GM23338 (cell line): ENCODE measurements at regions not wholly inside any gene's neighbourhood (a gene's known extent, or its start where the extent isn't known, plus 50 kb on each side); places are given as distances from the start of the nearest gene placed in this dataset.

ENCODE experiments used
- ATAC-seq: fragments of 200-7000 bp; cut with Tn5 transposase; 3 replicates; pipeline ENCODE4 v1.9.1; 2020
- DNase-seq: peaks from one replicate; pipeline ENCODE4 v3.0.0-alpha.2; 2015; ENCODE audit warnings: low spot score
- H2AFZ ChIP-seq: fragments of 200-600 bp; sonication (generic); 2 replicates; pipeline ENCODE4 v1.8.0; 2016; ENCODE audit warnings: antibody characterized with exemption, mild to moderate bottlenecking, moderate library complexity
- H3F3A ChIP-seq: fragments of 200-600 bp; sonication (generic); replicated peaks from 2 replicates; pipeline ENCODE4 v1.8.0; 2017; ENCODE audit warnings: antibody characterized with exemption, mixed run types, low read depth
- H3K27ac ChIP-seq: fragments of 200-600 bp; sonication (generic); 2 replicates; pipeline ENCODE4 v1.6.1; 2016; ENCODE audit warnings: low read depth
- H3K27me3 ChIP-seq: fragments of 200-600 bp; sonication (generic); 2 replicates; pipeline ENCODE4 v1.8.0; 2016; ENCODE audit warnings: mild to moderate bottlenecking, mixed run types, moderate library complexity; ENCODE audit not compliant: insufficient read depth
- H3K36me3 ChIP-seq: fragments of 200-600 bp; sonication (generic); 2 replicates; pipeline ENCODE4 v1.8.0; 2016; ENCODE audit warnings: mild to moderate bottlenecking; ENCODE audit not compliant: insufficient read depth
- H3K4me1 ChIP-seq: fragments of 200-600 bp; sonication (generic); 2 replicates; pipeline ENCODE4 v1.8.0; 2016; ENCODE audit warnings: mild to moderate bottlenecking, moderate library complexity; ENCODE audit not compliant: insufficient read depth
- H3K4me2 ChIP-seq: fragments of 200-600 bp; sonication (generic); 2 replicates; pipeline ENCODE4 v1.7.1; 2017; ENCODE audit warnings: mixed run types
- H3K4me3 ChIP-seq: fragments of 200-600 bp; sonication (generic); 2 replicates; pipeline ENCODE4 v1.6.1; 2016; ENCODE audit warnings: mixed run types
- H3K79me2 ChIP-seq: fragments of 200-600 bp; sonication (generic); replicated peaks from 2 replicates; pipeline ENCODE4 v1.8.0; 2017; ENCODE audit warnings: mild to moderate bottlenecking; ENCODE audit not compliant: insufficient read depth
- H3K9me2 ChIP-seq: fragments of 200-600 bp; sonication (generic); 2 replicates; pipeline ENCODE4 v1.8.0; 2017; ENCODE audit not compliant: insufficient read depth
- H4K20me1 ChIP-seq: fragments of 200-600 bp; sonication (generic); replicated peaks from 2 replicates; pipeline ENCODE4 v1.8.0; 2017; ENCODE audit warnings: mild to moderate bottlenecking; ENCODE audit not compliant: insufficient read depth
- H3K27ac Mint-ChIP-seq: 2 replicates; pipeline ENCODE4 v1.8.0; 2020; ENCODE audit warnings: inconsistent platforms, mild to moderate bottlenecking, moderate library complexity, mixed read lengths
- H3K27me3 Mint-ChIP-seq: 3 replicates; pipeline ENCODE4 v1.8.0; 2022; ENCODE audit warnings: low read depth, mild to moderate bottlenecking, moderate library complexity, mixed read lengths, inconsistent platforms; ENCODE audit not compliant: insufficient read depth, poor library complexity
- H3K36me3 Mint-ChIP-seq: 3 replicates; pipeline ENCODE4 v1.8.0; 2021; ENCODE audit warnings: low read depth, mild to moderate bottlenecking, inconsistent platforms, moderate library complexity, mixed read lengths
- H3K4me1 Mint-ChIP-seq: 3 replicates; pipeline ENCODE4 v1.8.0; 2020; ENCODE audit warnings: mild to moderate bottlenecking, inconsistent platforms, mixed read lengths
- H3K4me3 Mint-ChIP-seq: 3 replicates; pipeline ENCODE4 v1.8.0; 2021; ENCODE audit warnings: moderate library complexity, mild to moderate bottlenecking, inconsistent platforms, mixed read lengths
- H3K9me3 Mint-ChIP-seq: 3 replicates; pipeline ENCODE4 v1.8.0; 2020; ENCODE audit warnings: moderate library complexity, mild to moderate bottlenecking, inconsistent platforms, mixed read lengths
- CREB1 ChIP-seq: fragments of 250-450 bp; sonication (Bioruptor Pico); IDR thresholded peaks from 2 replicates; pipeline ENCODE4 v1.5.0; 2020; ENCODE audit warnings: low read depth, mild to moderate bottlenecking, moderate library complexity
- EZH2 ChIP-seq: fragments of 200-600 bp; sonication (generic); IDR thresholded peaks from one replicate; pipeline ENCODE4 v1.8.0; 2017; ENCODE audit warnings: antibody characterized with exemption, mild to moderate bottlenecking, low read depth; ENCODE audit not compliant: unreplicated experiment
- EZH2phosphoT487 ChIP-seq: fragments of 200-600 bp; sonication (generic); IDR thresholded peaks from one replicate; pipeline ENCODE4 v1.8.1; 2018; ENCODE audit warnings: antibody characterized with exemption; ENCODE audit not compliant: unreplicated experiment
- JUNB ChIP-seq: IDR thresholded peaks from one replicate; pipeline ENCODE4 v1.6.1; 2016; ENCODE audit warnings: antibody characterized with exemption; ENCODE audit not compliant: unreplicated experiment
- NANOG ChIP-seq: IDR thresholded peaks from 2 replicates; pipeline ENCODE4 v1.6.1; 2016; ENCODE audit warnings: antibody characterized with exemption, borderline replicate concordance
- POLR2AphosphoS5 ChIP-seq: IDR thresholded peaks from 2 replicates; pipeline ENCODE4 v1.6.1; 2016; ENCODE audit warnings: antibody characterized with exemption, low read depth
- STAT1 ChIP-seq: IDR thresholded peaks from one replicate; pipeline ENCODE4 v1.6.1; 2016; ENCODE audit warnings: antibody characterized with exemption; ENCODE audit not compliant: unreplicated experiment
- ZNF114 ChIP-seq: fragments of 250-450 bp; sonication (Bioruptor Pico); IDR thresholded peaks from 2 replicates; pipeline ENCODE4 v1.5.0; 2020; ENCODE audit warnings: mild to moderate bottlenecking, moderate library complexity
- ZNF331 ChIP-seq: fragments of 250-450 bp; sonication (Bioruptor Pico); IDR thresholded peaks from 2 replicates; pipeline ENCODE4 v1.5.0; 2020; ENCODE audit warnings: low read depth, mild to moderate bottlenecking, moderate library complexity
- ZNF462 ChIP-seq: fragments of 250-450 bp; sonication (Bioruptor Pico); IDR thresholded peaks from 2 replicates; pipeline ENCODE4 v1.5.0; 2020; ENCODE audit warnings: mild to moderate bottlenecking, moderate library complexity
- TF ChIP-seq, protein P1 (sequence below): IDR thresholded peaks from 2 replicates; pipeline ENCODE4 v1.6.1; 2016; ENCODE audit warnings: antibody characterized with exemption
- TF ChIP-seq, protein P2 (sequence below): IDR thresholded peaks from one replicate; pipeline ENCODE4 v1.6.1; 2018; ENCODE audit warnings: antibody characterized with exemption; ENCODE audit not compliant: unreplicated experiment
- TF ChIP-seq, protein P3 (sequence below), 2 experiments: fragments of 200-600 bp in 1 of 2; sonication (generic) in 1 of 2; conservative IDR thresholded peaks; 2 replicates each; pipeline versions ENCODE4 v1.5.1 to v1.6.1; 2016 to 2017; ENCODE audit warnings: antibody characterized with exemption in 2 of 2, low read depth in 2 of 2, mild to moderate bottlenecking in 2 of 2, moderate library complexity in 1 of 2

GRCh38 chr4:163595580-163595979, 101.1 kb downstream of the TMA16 start:
- H3K4me3 Mint-ChIP-seq, result no peak overlapping the region
- Histone ChIP-seq H2AFZ (no peak overlapping the region), H4K20me1 (no peaks in the 10 kb centered on the region), H3K36me3 (no peaks in the 10 kb centered on the region), H3K9me2 (no peaks in the 10 kb centered on the region), H3F3A (no peaks in the 10 kb centered on the region), H3K27ac (no peak overlapping the region), H3K79me2 (no peaks in the 10 kb centered on the region), H3K27me3 (no peaks in the 10 kb centered on the region), H3K4me3 (no peak overlapping the region), H3K4me1 (no peaks in the 10 kb centered on the region), H3K4me2 (no peak overlapping the region)
- no peak for TF ChIP-seq ZNF331 (CRISPR knock-in tag)
- TF ChIP-seq CREB1 (CRISPR knock-in tag), result no peak
- no peak for TF ChIP-seq EZH2
- no peak for TF ChIP-seq JUNB
- TF ChIP-seq NANOG, result no peak
- no peak for TF ChIP-seq ZNF114
- no peak for TF ChIP-seq EZH2phosphoT487
- TF ChIP-seq, protein P1, sequence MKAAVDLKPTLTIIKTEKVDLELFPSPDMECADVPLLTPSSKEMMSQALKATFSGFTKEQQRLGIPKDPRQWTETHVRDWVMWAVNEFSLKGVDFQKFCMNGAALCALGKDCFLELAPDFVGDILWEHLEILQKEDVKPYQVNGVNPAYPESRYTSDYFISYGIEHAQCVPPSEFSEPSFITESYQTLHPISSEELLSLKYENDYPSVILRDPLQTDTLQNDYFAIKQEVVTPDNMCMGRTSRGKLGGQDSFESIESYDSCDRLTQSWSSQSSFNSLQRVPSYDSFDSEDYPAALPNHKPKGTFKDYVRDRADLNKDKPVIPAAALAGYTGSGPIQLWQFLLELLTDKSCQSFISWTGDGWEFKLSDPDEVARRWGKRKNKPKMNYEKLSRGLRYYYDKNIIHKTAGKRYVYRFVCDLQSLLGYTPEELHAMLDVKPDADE, result no peak
- no peak for TF ChIP-seq POLR2AphosphoS5
- TF ChIP-seq, protein P2, sequence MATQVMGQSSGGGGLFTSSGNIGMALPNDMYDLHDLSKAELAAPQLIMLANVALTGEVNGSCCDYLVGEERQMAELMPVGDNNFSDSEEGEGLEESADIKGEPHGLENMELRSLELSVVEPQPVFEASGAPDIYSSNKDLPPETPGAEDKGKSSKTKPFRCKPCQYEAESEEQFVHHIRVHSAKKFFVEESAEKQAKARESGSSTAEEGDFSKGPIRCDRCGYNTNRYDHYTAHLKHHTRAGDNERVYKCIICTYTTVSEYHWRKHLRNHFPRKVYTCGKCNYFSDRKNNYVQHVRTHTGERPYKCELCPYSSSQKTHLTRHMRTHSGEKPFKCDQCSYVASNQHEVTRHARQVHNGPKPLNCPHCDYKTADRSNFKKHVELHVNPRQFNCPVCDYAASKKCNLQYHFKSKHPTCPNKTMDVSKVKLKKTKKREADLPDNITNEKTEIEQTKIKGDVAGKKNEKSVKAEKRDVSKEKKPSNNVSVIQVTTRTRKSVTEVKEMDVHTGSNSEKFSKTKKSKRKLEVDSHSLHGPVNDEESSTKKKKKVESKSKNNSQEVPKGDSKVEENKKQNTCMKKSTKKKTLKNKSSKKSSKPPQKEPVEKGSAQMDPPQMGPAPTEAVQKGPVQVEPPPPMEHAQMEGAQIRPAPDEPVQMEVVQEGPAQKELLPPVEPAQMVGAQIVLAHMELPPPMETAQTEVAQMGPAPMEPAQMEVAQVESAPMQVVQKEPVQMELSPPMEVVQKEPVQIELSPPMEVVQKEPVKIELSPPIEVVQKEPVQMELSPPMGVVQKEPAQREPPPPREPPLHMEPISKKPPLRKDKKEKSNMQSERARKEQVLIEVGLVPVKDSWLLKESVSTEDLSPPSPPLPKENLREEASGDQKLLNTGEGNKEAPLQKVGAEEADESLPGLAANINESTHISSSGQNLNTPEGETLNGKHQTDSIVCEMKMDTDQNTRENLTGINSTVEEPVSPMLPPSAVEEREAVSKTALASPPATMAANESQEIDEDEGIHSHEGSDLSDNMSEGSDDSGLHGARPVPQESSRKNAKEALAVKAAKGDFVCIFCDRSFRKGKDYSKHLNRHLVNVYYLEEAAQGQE, result no peak
- no peak for TF ChIP-seq ZNF462 (CRISPR knock-in tag)
- TF ChIP-seq, protein P3, sequence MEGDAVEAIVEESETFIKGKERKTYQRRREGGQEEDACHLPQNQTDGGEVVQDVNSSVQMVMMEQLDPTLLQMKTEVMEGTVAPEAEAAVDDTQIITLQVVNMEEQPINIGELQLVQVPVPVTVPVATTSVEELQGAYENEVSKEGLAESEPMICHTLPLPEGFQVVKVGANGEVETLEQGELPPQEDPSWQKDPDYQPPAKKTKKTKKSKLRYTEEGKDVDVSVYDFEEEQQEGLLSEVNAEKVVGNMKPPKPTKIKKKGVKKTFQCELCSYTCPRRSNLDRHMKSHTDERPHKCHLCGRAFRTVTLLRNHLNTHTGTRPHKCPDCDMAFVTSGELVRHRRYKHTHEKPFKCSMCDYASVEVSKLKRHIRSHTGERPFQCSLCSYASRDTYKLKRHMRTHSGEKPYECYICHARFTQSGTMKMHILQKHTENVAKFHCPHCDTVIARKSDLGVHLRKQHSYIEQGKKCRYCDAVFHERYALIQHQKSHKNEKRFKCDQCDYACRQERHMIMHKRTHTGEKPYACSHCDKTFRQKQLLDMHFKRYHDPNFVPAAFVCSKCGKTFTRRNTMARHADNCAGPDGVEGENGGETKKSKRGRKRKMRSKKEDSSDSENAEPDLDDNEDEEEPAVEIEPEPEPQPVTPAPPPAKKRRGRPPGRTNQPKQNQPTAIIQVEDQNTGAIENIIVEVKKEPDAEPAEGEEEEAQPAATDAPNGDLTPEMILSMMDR (conservative IDR thresholded peaks at IDR 0.05; ENCODE audit: low read depth in 2 of 2), result no peak
- TF ChIP-seq STAT1, result no peak
- ATAC-seq (no peak), DNase-seq (no peak)
- no peak overlapping the region for H3K27ac Mint-ChIP-seq
- peaks cover 11% of the 10 kb centered on the region; the same call in 2 of the 3 replicates for H3K4me1 Mint-ChIP-seq
- H3K36me3 Mint-ChIP-seq, result no peaks in the 10 kb centered on the region
- no peaks in the 10 kb centered on the region for H3K9me3 Mint-ChIP-seq
- H3K27me3 Mint-ChIP-seq, result no peaks in the 10 kb centered on the region
